Stimulated activated naive CD8-positive, alpha-beta T cell treated with anti-CD3 and anti-CD28 coated beads, Interleukin-15, Interleukin-2, amounts not matched to agents 100 U/mL and 50 U/mL, for 24 hours (primary cell): ENCODE measurements at regions not wholly inside any gene's neighbourhood (a gene's known extent, or its start where the extent isn't known, plus 50 kb on each side); places are given as distances from the start of the nearest gene placed in this dataset.

Experiments
- ATAC-seq: fragments of 150-1000 bp; cut with Tn5 transposase; one replicate; pipeline ENCODE4 v1.10.0; 2021
- DNase-seq: peaks from one replicate; pipeline ENCODE4 v3.0.0; 2021

DNA sequence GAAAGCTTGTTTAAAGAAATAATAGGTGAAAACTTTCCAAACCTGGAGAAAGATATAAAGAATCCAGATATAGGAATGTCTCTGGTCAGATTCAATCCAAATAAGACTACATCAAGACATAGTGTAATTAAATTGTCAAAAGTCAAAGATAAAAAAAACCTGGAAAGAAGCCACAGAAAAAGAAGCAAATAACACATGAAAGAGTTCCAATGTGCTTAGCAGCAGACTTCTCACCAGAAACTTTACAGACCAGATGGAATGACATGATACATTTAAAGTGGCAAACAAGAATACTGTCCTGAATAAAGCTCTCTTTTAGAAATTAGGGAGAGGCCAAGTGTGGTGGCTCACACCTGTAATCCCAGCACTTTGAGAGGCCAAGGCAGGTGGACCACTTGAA is 1039.9 kb downstream of the KCNT2 start:
- no peak for ATAC-seq
- no peak for DNase-seq

DNA sequence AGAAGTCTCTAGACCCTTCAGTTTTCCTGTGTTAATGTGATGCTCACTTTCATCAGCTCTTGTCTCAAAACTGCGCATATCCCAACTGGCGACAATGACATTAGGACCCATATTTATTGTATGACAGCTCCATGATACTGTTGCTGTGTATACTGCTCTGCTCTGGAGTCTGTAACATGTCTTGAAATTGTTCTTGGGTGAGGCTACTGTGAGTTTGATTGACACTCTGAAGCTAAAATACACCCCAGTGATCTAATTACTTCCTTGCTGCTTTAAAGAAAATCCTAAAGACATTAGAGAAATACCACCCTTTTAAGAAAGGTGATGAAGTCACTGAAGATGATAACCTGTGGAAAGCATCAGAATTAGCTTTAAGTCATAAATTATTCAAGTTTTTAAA is 1046.2 kb downstream of the KCNT2 start:
- DNase-seq (no peak), ATAC-seq (no peak)

DNA sequence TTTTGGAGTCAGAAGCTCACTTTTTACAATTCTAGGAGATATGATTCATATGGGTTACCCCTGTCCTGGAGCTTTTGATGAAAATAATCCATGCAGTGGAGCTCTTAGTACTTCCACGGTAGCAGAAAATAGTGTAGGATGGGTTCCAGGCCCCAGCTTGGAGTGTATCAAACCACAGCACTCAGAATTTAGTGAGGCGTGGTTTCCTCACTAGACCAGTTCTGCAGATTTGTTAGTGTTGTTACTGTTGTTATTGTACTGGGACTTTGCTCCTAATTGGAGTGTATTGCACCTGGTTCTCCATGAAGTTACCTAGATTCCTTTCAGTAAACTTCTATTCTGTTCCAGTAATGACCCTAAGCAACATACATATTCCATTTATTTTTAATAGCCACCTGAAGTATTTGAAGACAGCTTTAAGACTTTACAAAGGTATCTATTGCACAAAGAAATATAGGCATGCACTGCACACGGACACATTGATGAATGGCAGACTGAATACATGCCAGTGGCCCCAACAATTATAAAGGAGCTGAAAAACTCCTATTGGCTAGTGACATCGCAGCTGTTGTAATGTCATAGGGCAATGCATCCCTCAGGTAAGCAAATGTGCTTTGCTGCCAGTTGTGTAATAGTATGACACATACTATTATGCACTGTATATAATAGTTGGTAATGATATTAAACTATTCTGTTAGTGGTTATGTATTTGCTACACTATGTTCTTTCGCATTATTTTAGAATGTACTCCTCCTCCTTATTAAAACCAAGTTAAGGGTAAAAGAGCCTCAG is 1058.0 kb downstream of the KCNT2 start:
- ATAC-seq (no peak), DNase-seq (no peak)

GRCh38 chr1:195530961-195531360 is 1077.3 kb downstream of the KCNT2 start:
- no peak for ATAC-seq
- no peak for DNase-seq

DNA sequence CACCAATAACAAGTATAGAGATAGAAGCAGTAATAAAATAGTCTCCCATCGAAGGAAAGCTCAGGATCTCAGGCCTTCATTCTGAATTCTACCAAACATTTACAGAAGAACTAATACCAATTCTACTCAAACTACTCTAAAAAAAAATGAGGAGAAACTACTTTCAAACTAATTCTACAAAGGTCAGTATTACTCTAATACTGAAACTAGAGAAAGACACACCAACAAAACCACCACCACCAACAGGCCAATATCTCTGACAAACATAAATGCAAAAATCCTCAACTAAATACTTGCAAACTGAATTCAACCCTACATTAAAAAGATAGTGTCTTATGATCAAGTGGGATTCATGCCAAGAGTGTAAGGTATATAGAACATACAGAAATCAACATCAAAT is 1078.4 kb downstream of the KCNT2 start:
- no peak for ATAC-seq
- DNase-seq = no peak

- ATAC-seq (no peak), DNase-seq (no peak)
Observed at GRCh38 chr1:195520757-195521156, 1087.5 kb downstream of the KCNT2 start.

DNA sequence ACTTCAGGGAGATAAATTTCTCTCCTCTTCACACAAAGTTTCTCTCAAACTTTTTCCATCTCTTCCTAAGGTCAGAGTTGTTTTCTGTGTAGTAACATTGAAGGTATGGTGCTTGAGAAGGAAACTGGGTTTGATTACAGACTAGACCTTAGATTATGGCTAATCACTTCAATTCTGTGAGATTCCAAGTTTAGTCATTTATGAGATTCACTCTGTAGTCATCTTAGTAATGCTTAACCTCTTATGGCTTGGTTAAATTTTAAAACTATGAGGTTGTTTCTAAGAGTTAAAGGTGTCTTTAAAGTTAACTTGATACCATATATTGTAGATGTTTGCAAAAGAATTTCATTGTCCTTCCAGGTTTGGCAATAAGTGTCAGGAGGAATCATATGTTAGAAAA is 1092.2 kb downstream of the KCNT2 start:
- DNase-seq (no peak), ATAC-seq (no peak)

- no peak for DNase-seq
- no peak for ATAC-seq
Observed at GRCh38 chr1:195511501-195511900, 1096.7 kb downstream of the KCNT2 start.

DNA sequence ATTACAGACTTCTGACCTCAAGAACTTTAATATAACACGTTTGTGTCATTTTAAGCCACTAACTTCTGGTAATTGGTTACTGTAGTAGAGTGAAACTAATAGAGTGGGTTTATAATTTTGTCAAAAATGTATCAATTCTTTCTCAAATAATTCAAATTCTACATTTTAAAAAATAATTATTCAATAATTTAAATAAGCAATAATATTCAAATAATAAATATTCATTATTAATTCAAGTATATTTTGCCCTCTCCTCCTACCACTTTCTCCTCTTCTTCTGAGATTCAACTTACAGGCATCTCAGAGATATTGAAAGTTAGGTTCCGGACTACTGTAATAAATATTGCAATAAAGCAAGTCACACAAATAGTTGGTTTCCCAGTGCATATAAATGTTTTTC is 1107.1 kb downstream of the KCNT2 start:
- ATAC-seq = no peak
- DNase-seq = no peak

- ATAC-seq = no peak
- DNase-seq = no peak
Observed at GRCh38 chr1:195495720-195496635, 1112.3 kb downstream of the KCNT2 start.

- ATAC-seq (no peak), DNase-seq (no peak)
Observed at GRCh38 chr1:195482137-195482536, 1126.1 kb downstream of the KCNT2 start.

- DNase-seq (no peak), ATAC-seq (no peak)
Observed at GRCh38 chr1:195481293-195481692, 1126.9 kb downstream of the KCNT2 start.

- ATAC-seq = no peak
- DNase-seq = no peak
Observed at GRCh38 chr1:195475568-195475967, 1132.7 kb downstream of the KCNT2 start.

DNA sequence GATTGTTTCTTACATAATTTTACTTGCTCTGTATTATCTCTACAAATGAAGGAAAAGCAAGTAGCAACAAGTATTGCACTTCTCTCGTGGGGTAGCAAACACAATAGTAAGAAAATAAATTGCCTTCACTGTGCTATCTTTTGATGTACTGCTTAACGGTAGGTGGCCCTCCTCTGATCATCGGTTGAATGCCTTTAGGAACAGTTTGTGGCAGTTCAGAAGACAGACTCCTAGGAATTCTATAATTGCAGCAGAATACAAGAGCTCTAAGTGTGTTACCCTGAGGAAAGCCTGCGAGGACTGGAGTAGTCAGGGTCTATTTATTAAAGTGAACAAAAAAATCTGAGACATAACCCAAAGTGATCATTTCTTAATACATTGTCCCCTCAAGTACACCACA is 1135.9 kb downstream of the KCNT2 start:
- no peak for ATAC-seq
- no peak for DNase-seq

GRCh38 chr1:195466639-195467038 is 1141.6 kb downstream of the KCNT2 start:
- DNase-seq (no peak), ATAC-seq (no peak)

- DNase-seq = no peak
- ATAC-seq = no peak
Observed at GRCh38 chr1:195462646-195463045, 1145.6 kb downstream of the KCNT2 start.

GRCh38 chr1:195462152-195462551 is 1146.1 kb downstream of the KCNT2 start:
- no peak for DNase-seq
- ATAC-seq = no peak

DNA sequence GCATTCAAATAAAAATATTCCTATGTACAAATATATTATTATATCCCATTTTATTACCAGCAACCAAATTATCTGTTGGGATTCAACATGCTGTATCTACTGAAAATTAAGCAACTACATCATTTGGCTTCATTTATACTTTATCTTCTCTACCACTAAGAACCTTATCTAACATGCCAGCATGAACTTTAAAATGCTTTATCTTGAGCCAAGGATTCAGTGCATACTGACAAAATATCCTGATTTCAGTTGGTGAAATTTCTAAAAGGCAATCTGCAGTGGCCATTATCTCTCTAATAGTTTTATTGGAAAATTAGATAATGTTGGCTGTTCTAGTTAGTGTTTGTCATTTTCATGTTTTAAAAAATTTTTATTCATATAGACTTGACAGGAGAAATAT is 1149.9 kb downstream of the KCNT2 start:
- no peak for DNase-seq
- ATAC-seq = no peak

GRCh38 chr1:195450794-195451193 is 1157.4 kb downstream of the KCNT2 start:
- DNase-seq (no peak), ATAC-seq (no peak)

DNA sequence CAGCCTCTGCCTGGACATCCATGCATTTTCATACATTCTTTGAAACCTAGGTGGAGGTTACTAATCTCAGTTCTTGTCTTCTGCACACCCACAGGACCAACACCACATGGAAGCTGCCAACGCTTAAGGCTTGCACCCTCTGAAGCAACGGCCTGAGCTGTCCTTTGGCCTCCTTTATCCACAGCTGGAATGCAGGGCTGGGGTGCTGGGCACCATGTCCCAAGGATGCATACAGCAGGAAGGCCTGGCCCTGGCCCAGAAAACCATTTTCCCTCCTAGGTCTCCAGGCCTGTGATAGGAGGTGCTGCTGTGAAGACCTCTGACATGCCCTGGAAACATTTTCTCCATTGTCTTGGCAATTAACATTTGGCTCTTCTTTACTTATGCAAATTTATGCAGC is 1168.6 kb downstream of the KCNT2 start:
- ATAC-seq = no peak

DNA sequence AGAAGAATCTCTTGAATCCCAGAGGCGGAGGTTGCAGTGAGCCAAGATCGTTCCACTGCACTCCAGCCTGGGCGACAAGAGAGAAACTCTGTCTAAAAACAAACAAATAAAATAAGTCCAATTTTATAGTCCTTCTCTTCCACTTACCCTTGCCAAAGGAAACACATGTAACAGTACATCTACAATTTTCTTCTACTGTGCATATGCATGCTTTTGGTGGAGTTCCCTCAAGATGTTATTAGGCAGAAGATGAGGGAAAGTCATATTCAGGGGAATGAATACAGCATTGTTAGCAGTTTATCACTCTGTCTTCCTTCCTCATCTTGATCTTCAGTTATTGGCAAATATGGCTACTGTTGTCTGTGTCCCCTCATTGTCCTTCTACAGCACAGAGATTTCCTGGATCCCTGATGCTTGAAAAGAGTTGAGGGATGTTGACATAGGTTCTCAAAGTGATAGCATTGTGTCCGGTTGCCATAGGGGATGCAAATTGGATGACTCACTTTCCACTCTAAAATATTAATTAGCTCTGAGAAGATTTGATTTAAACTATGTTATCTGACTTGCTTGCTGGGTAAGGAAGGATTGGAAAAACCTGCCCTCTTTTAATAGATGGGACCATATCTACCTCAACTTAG is 1173.6 kb downstream of the KCNT2 start:
- DNase-seq = no peak
- ATAC-seq = no peak

More for the DNA sequence above, 1168.6 kb downstream of the KCNT2 start:
- no peak for DNase-seq

DNA sequence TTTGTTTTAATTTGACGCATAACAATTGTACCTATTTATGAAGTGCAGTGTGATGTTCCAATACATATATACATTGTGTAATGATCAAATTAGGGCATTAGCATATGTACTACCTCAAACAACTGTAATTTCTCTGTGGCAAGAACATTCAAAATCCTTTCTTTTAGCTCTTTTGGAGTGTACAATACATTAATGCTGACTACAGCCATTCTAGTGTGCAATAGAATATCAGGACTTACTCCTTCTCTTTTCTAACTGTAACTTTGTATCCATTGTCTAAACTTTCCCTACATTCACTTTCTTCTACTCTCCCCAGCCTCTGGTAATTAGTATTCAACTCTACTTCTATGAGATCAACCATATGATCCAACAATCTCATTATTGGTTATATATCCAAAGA is 1177.4 kb downstream of the KCNT2 start:
- ATAC-seq = no peak
- no peak for DNase-seq

GRCh38 chr1:195428927-195429326 is 1179.3 kb downstream of the KCNT2 start:
- ATAC-seq (no peak), DNase-seq (no peak)
